ENCODE measurements at regions not wholly inside any gene's neighbourhood (a gene's known extent, or its start where the extent isn't known, plus 50 kb on each side); places are given as distances from the start of the nearest gene placed in this dataset.

DNA sequence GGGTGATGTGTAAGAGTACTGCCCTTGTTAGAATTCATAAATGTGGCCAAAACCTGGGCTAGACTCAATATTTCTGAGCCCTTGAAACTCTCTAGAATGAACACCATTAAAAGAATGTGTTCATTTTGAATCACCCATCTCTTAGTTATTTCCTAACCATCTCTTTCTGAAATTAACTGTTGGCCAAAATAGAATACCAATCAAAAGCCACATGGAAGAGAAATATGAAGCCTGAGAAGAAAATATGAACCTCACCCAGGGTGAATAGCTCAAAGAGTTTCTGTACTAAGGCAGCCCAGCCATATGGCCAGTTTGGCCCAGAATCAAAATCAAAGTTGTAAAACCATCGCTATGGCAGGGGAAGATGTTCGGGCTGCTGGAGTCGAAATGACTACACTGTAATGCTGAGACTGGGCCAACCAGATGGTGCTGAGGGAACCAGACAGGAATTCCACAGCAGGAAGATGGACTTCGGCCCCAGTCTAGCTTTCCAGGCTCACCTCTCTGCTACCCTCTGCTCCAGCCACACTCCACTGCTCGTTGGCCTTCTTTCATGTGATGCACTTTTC, 154.3 kb upstream of the ZFHX3 start:
- DNase-seq = no peak

DNA sequence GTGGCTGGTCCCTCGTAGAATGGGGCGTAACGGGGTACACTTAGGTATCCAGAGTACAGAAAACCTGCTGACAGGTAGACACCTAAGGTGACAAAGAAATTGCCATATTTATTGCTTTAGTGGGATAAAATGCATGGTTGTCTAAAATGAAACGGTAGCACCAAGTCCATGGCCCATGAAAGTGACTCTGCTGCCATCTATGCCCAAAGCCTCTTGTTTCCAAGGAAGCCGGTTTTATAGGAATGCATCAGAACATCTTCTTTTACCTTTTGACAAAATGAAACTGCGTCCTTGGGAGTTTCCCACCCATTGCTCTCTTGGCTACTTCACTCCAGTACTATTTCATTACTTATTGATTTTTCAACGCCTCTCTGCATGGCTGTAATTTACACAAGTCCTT, 151.3 kb upstream of the ZFHX3 start:
- DNase-seq = no peak

DNA sequence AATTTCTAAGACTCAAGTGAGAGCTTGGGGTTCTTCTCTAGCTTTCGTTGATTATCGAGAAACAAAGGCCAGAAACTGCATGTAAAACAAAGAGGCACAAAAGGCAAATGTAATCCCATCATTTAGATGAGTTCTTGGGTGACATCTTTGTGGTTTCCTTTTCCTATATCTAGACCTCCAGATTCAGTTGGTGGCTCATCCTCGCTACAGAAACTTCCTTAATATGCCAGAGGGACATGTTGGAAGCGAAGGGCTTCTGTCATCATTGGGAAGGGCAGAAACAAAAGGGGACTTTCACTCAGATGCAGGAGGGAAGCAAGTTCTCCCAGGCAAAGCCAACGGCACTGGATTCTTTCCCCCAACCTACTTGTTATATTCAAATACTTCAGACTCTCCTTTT, 150.6 kb upstream of the ZFHX3 start:
- no peak for DNase-seq

DNA sequence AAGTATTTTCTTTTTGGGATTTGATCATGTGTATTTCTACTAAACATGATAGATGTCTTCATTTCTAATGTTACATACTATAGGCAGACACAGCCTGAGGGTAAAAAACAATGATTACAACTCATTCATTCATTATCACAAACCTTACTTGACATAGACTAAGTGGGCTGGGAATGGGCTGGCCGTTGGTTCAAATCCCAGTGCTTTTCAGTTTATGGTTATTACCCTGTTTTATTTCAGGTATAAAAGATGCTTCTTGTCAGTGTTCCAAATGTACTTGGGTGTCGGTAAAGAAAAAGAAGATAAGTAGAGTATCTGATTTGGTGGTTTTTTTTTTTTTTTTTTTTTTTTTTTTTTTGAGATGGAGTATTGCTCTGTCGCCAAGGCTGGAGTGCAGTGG, 149.7 kb upstream of the ZFHX3 start:
- DNase-seq = no peak

DNA sequence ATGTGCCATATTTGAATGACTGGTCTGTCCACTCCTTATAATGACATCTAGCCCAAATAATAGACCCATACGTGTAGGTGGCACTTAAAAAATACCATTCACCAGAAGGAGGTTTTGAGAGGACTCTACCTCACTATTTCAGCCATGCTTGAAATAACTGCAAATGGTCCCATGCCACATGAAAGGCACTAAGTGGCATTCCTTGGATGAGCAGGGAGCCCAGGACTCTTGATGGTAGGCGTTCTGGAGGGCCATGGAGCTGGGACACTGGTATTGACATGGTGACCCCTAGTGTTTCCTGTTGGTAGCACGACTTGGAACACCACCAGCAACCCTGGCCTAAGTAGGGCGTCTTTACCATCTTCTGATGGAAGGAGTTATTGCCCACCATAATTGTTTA, 148.7 kb upstream of the ZFHX3 start:
- peak; percentile 55 to 87 for DNase-seq

DNA sequence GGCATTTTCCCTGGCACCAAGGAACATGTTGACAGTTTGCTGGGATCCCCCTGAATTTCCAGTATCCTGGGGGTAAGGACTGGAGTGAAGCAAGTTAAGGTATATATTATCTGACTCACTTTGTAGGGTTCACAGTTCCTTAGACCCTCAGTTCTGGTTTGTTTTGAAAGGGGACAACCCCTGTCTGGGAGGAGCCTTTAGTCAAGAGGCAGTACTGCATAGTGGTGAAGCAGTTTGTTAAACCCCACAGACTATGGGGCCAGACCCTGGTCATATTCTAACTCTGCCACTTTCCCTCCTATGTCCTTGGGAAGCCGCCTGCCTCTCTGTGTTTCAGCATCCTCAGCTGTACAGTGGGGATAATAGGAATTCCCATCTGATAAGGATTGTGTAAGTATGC, 145.5 kb upstream of the ZFHX3 start:
- DNase-seq = no peak

DNA sequence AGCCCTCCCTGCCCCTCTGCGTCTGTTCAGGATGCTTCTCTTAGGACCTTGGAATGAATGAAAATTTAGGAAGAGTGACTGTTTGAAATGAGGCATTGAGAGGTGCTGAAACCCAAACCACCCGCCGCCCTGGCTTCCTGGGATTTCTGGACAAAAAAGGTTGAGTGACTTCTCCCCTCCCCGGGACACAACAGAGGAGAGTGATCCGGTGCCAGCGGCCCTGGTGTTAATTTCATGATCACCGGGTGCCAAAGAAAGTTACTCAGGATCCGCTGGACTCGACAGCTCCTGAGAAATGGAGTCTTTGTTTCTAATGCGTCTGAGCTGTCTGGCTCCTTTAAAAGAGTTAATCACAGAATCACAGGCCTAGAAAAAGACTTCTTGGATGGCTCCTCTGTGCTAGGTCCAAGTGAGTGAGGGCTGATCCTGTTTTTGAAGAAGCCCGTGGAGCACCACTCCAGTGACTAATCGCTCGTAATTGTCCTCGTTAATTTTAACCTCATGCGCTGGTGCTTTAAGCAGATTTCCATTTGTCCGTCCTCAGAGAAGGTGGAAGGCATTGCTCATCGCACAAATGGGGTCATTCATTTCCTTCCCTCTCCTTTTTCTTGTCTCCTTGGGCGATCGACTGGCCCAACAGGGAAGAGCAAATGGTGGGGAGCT, 144.4 kb upstream of the ZFHX3 start:
- no peak for DNase-seq

DNA sequence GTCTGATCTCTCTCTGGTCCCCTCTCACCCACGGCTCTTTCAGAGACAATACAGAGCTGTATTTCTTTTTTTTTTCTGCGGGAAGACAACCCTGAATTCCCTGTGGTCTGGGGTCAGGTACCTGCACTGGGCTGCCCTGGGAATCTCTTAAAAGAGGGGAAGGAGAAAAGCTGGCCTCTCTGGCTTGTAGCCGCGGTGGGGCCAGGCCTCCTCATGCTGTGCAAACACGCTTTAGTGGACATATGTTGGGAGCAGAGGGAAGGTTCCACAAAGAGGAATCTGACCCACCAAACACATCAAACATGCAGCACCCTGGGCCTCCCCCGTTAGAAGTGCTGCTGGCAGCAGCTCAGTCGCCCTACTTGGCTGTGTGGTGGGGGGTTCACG, 143.7 kb upstream of the ZFHX3 start:
- DNase-seq = no peak

DNA sequence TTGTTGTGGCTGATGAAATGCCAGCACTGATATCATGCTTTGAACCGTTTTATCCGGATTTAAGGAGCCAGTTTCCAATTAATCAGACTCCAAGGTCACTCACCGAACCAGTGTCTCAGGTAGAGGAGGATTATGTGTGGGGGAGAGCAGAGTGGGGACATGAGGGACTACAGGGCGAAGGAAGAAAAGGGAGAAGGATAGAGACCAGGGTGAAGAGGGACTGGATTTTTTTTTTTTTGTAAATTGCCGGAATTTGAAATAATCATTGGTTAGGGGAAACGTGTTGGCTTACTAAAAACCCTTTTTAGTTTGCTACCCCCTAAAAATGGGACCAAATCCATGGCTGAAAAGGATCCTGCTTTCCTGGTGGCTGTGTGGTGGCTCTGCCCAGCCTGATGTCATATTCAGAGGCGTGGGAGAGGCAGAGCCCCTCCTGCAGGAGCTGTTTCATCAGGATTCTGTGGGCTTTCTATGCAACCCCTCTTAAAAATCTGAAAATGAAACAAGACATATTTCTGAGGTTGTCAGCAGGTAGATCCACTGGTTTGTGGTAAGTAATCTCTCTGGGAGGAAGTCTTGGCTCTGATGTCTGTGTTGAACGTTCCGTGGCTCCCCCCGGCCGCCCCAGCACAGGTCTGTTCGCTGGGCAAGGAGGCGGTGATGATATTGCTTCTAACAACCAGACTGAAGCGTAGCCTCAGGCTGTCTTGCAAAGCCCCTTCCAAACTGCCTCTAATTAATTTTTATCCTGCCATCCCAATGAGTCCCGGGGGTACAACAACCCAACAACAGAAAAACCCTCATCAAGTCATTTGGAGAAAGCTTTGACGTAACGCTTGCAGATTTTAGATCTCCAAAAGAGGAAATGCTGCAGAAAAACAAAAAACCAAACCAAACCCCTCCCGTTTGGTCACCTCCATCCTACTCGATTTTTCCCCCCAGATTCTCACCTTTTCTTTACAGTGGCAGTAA, 143.0 kb upstream of the ZFHX3 start:
- peak in 1 of 2 donors; percentile 21 for DNase-seq

DNA sequence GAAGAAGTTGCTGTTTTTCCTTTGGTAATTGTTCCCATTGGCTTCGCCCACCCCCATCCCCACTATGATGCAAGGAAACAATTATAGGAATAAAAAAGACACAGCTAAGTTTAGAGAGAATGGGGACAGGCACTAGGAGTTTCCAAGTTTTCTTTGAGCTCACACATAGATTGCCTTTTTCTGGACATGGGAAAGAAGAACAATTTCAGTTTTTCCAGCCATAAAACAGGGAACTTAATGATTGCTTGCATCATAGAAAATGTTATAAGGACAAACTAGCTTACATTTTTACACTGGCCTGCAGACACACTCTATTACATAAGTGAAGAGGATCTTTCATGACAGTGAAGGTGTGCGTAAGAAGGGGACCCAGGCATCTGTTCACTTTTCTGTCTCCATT, 142.3 kb upstream of the ZFHX3 start:
- DNase-seq = peak; percentile 48 to 75

DNA sequence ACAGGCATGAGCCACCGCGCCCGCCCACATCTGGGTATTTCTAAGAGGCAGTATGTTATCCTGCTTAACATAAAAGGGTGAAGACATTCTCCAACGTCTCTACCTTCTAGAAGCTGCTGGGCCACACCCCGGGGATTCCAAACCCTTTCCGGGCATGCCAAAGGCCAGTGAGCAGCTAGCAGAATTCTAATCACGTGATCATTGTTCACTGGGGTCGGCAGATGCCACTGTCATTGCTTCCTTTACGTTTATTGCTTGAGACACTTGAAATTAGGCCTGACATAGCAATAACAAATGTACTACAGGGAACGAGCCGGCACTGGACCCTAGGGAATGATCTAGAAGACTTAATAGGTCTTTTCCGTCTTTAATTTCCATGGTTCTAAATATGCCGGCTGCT, 141.2 kb upstream of the ZFHX3 start:
- DNase-seq = peak; percentile 37 to 78

DNA sequence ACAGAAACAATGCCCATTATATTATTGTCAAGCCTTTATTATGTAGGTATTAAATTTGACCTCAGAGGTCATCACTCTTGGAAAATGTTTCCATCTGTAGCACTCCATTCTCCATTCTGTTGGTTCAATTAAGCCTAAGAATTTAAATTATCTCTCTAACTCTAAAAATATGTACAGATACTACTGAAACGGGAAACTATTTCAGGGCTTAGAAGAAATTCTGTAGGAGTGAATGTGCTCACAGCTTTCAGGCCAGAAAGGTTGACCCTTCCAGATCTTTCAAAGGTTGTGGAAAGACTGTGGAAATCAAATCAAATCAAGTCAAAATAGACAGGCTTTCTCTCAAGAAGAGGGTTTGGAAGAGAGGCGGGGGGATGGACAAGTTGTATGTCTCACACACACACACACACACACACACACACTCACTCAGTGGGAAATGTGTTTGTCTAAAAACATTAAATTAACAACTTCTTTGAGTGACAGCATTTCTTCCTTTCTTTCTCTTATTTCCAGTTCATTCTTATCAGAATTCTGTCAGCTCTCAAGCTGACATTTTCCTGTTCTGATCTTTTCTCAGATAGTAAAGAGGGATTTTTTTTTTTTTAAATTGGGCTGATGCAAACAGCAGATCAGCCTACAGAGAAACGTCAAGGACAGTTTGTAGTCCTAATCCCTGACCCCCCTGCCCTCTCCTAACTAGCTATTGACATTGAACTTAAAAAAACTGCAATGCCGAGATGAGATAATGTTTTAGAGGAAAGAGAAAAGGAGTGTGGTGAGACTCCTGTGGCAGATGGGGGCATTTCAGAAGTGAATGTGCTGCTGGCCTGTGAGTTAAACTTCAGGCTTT, 139.0 kb upstream of the ZFHX3 start:
- no peak for DNase-seq

DNA sequence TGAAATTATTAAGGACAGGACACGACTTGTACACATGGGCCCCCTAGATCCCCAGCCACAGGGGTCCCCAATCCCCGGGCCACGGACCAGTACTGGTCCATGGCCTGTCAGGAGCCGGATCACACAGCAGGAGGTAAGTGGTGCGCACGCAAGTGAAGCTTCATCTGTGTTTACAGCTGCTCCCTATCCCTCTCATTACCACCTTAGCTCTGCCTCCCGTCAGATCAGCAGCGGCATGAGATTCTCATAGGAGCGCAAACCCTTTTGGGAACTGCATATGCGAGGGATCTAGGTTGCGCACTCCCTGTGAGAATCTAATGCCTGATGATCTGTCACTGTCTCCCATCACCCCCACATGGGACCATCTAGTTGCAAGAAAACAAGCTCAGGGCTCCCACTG, 137.8 kb upstream of the ZFHX3 start:
- no peak for DNase-seq

DNA sequence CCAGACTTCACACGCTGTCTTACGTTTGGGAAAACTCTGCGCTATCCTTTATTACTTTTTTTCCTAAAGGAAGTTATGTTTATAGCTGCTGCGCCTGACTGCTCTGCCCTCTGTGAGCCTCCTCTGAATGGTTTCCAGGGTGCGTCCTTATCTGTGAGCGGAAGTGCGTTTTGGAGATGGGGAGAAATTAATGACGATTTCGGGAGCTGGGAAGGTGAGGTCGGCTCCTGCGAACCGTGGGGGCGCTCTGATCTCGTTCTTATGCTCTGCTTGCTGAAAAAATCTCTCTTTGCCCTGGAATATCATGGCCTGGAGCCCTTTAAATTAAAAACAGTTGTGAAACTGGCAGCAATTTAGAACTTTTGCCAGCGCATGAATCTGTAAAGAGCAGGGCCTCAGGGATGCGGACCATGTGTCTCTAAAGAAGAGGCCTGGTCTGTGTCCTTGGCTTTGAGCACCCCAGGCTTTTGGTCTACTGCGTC, 135.7 kb upstream of the ZFHX3 start:
- DNase-seq = no peak

DNA sequence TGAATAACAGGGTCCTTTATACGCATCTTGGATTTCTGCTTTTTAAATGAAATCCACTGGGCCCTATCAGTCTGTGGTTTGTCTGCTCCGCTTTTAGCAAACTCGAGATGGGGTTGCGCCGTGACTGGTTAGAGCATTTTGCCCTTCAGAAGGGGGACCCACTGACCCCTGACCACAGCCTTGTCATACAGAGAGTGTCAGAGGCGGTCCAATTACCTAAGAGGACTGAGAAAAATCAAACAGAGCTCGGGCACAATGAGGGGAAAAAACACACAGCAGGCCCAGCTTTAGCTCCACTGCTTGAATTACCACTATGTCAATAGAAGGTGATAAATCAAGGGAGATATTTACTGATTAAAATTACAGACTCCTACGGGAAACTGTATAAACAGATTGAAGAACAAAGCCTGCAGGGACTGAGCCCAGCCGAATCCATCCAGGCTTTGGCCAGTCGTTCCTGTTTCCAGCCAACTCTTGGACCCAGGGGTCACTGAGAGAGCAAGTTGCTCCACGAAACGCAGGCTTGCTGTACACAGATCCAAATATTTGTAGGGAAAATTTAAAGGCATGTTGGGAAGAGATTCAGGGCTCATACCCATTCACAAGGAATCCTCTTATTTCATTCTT, 131.9 kb upstream of the ZFHX3 start:
- DNase-seq = no peak

DNA sequence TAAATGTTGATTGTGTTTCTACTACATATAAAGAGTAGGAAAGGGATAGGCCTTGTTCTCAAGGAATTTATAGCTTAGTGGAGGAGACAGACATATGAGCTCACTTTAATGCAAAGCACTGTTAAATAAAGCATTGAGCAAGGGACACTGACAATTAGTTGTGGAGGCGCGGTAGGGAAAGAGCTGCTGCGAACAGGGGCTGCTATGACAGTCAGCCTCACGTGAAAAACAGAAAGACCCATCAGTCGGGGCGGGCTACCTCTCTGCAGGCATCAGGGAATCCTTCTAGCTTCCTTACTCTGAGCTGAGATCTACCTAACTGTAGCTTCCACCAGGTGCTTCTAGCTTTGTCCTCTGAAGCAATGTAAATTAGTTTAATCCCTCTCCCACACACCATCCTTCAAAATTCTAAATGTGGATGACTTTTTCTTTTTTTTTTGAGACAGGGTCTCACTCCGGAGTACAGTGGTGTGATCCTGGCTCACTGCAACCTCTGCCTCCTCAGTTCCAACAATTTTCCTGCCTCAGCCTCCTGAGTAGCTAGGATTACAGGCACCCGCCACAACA, 129.9 kb upstream of the ZFHX3 start:
- no peak for DNase-seq

DNA sequence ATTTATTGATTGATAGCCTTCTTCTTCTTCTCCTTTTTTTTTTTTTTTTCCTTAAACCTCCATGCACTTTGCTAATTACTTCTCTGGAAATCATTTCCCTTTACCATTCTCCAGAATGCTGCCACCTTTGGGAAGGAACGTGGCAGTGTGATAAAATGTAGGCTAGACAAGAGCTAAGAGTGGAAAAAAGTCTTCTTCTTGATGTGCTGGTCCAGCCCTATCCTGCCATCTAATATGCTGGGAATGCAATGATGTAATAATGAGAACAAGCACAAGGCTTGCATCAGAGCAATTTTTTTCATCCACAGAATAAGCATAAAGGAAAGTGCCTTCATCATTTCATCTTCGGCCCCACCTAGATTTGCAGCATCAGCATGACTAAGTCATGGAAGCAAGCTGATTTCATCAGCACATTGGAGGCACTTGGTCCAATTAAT, 128.7 kb upstream of the ZFHX3 start:
- DNase-seq = no peak

DNA sequence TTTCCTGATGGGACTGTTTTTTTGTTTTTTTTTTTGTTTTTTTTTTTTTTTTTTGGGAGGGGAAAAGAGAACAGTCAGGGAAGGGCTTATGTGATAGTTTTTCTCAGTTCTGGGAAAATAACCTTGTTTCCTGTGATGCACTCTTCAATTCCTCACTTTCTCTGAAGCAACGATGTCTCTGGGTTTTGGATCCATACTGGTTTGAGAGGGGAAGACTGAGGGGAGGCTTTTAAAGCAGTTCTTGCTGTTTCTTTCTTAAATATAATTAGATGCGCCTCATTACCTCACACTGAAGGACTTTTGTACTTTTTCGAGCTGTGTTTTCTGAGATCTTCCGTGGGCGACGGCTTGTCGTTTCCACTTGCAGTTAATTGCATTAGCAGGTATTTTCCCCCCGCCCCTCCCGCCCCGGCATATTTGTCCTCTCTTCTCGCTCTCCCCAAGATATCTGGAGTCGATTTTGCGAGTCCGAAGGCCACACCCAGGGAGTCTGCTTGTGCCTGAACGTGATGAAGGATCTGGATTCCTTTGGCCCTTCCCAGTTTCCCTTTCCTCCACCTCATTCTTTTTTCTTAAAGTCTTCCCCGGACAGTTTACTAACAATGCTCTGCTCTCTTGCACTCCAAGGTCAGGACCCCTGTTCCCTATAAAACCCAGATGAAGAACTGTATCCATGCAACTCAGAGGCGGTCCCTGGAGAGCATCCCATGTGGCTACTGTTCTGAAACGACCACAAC, 125.2 kb upstream of the ZFHX3 start:
- DNase-seq = no peak

DNA sequence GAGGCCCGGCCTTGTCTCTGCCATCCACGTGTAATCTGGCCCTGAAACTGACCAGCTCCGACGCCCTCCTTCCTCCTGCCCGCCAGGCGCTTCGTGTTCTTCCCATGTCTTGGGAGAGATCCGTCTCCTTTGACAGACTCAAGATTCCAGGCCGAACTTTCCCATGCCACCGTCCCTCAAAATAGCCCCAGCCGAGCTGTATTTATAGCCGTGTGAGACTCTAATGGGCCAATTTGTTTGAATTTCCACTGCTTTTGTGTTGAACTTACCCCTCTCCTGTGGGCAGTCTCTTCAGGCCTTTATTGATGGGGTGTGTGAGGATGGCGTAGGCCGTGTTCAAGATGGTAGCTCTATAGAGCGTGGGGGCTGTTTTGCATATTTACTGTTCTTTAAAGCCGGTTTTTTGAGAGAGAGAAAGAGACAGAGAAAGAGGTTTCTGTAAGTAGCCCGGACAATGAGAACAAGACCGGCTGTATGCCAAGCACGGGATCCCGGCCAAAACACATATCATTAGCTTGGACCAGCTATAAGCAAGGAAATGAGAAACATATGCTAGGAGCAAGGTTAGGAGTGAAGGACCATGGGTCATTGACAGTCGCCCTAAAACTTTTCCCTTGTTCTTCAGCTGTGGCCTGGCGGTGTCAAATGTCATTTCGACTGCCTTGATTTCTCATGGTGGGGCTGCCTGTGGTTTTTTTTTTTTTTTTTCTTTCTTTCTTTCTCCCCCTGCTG, 124.5 kb upstream of the ZFHX3 start:
- DNase-seq = no peak

DNA sequence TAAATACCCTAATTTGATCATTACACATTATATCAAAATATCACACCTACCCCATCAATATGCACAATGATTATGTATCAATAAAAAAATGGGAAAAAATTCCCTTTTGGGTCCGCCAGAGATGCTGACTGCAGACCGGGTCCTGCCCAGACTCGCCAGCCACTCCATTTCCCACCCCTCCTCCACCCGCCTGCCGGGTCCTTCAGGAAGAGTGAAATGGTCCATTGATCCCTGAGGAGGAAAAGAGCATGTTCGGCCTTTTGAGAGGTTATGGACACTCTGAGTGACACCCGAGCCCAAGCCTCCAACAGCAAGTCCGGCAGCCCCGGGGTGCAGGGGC, 123.9 kb upstream of the ZFHX3 start:
- no peak for DNase-seq

DNA sequence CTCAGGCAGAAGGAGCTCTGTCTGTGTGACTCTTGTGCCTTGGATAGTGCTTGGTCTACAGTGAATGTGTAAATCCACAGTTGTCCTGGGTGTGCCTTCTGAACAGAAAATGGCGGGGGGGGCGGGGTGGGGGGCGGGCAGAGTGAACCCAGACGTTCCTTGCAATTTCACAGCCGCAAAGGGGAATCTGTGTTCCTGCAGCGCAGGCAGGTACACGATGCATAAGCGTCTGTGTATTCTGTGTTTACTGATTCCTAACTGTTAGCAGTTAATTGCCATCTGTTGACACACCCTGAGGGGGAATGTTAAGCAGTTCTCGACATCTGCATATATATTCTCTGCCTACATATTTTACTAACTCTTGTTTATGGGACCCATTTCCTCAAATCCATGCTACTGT, 123.5 kb upstream of the ZFHX3 start:
- DNase-seq = no peak

Measured in inflammatory macrophage treated with lipopolysaccharide for 1 hour (primary cell).